ENCODE measurements at regions not wholly inside any gene's neighbourhood (a gene's known extent, or its start where the extent isn't known, plus 50 kb on each side); places are given as distances from the start of the nearest gene placed in this dataset.

GRCh38 chr3:177689869-177690268 is 492.6 kb upstream of the TBL1XR1 start:
- TF ChIP-seq CTCF (conservative IDR thresholded peaks at IDR 0.05; ENCODE audit: low read length) (no peak), EZH2phosphoT487 (IDR thresholded peaks at IDR 0.05; ENCODE audit: borderline replicate concordance) (no peak)

Data from Loucy (cell line).